ENCODE measurements at regions not wholly inside any gene's neighbourhood (a gene's known extent, or its start where the extent isn't known, plus 50 kb on each side); places are given as distances from the start of the nearest gene placed in this dataset.

- no peaks in the 10 kb centered on the region for H3K4me1 Mint-ChIP-seq (ENCODE audit: low read depth, unreplicated experiment)
- no peak for DNase-seq
- H3K27me3 ChIP-seq (replicated peaks; ENCODE audit: control insufficient read depth, insufficient read depth, low read length): no peaks in the 10 kb centered on the region
- H3K9me3 ChIP-seq: no peaks in the 10 kb centered on the region
- no peak overlapping the region for H3K4me3 ChIP-seq (ENCODE audit: low read depth, low read length)
- no peaks in the 10 kb centered on the region for H3K27me3 Mint-ChIP-seq (ENCODE audit: insufficient read depth, unreplicated experiment)
- TF ChIP-seq CTCF (IDR thresholded peaks at IDR 0.05; ENCODE audit: insufficient read depth in 1 of 2, low read depth in 1 of 2, low read length in 1 of 2, severe bottlenecking in 1 of 2, unreplicated experiment in 1 of 2): no peak
- no peaks in the 10 kb centered on the region for H3K4me1 ChIP-seq
- no peak overlapping the region for H3K4me3 Mint-ChIP-seq (ENCODE audit: unreplicated experiment)
- H3K9me3 Mint-ChIP-seq (ENCODE audit: unreplicated experiment): peaks cover 9% of the 10 kb centered on the region
- intact Hi-C loops (cut with micrococcal nuclease; ENCODE audit: unreplicated experiment): no loop called here
- CTCF ChIA-PET: no interaction called here
- H3K36me3 Mint-ChIP-seq (ENCODE audit: insufficient read depth, unreplicated experiment): no peaks in the 10 kb centered on the region
- H3K36me3 ChIP-seq (ENCODE audit: control insufficient read depth, insufficient read depth, low read length): no peaks in the 10 kb centered on the region
- no peak overlapping the region for H3K27ac Mint-ChIP-seq (ENCODE audit: unreplicated experiment)
- no TSS peak for BruUV-seq (replicated peaks)
- POLR2A ChIA-PET: no interaction called here
Observed at GRCh38 chr21:22174746-22175145, 1176.5 kb downstream of the NCAM2 start.

GRCh38 chr21:22189278-22189677 lies 1191.1 kb downstream of the NCAM2 start:
- no peaks in the 10 kb centered on the region for H3K9me3 ChIP-seq

GRCh38 chr21:22191581-22191980 lies 1193.4 kb downstream of the NCAM2 start:
- H3K27ac Mint-ChIP-seq (ENCODE audit: unreplicated experiment): no peak overlapping the region
- no peaks in the 10 kb centered on the region for H3K27me3 Mint-ChIP-seq (ENCODE audit: insufficient read depth, unreplicated experiment)
- no peaks in the 10 kb centered on the region for H3K4me1 ChIP-seq
- H3K27me3 ChIP-seq (replicated peaks; ENCODE audit: control insufficient read depth, insufficient read depth, low read length): no peaks in the 10 kb centered on the region
- H3K9me3 ChIP-seq: no peaks in the 10 kb centered on the region
- H3K4me3 ChIP-seq (ENCODE audit: low read depth, low read length): no peak overlapping the region
- no peaks in the 10 kb centered on the region for H3K4me1 Mint-ChIP-seq (ENCODE audit: low read depth, unreplicated experiment)
- H3K4me3 Mint-ChIP-seq (ENCODE audit: unreplicated experiment): no peak overlapping the region
- CTCF ChIA-PET: no interaction called here
- H3K36me3 ChIP-seq (ENCODE audit: control insufficient read depth, insufficient read depth, low read length): no peaks in the 10 kb centered on the region
- peaks cover 15% of the 10 kb centered on the region for H3K9me3 Mint-ChIP-seq (ENCODE audit: unreplicated experiment)
- intact Hi-C loops (cut with micrococcal nuclease; ENCODE audit: unreplicated experiment): no loop called here
- H3K36me3 Mint-ChIP-seq (ENCODE audit: insufficient read depth, unreplicated experiment): no peaks in the 10 kb centered on the region
- no TSS peak for BruUV-seq (replicated peaks)
- DNase-seq: no peak
- TF ChIP-seq CTCF (IDR thresholded peaks at IDR 0.05; ENCODE audit: insufficient read depth in 1 of 2, low read depth in 1 of 2, low read length in 1 of 2, severe bottlenecking in 1 of 2, unreplicated experiment in 1 of 2): no peak
- POLR2A ChIA-PET: no interaction called here

More at GRCh38 chr21:22189278-22189677, 1191.1 kb downstream of the NCAM2 start:
- Mint-ChIP-seq H3K27me3 (ENCODE audit: insufficient read depth, unreplicated experiment) (no peaks in the 10 kb centered on the region), H3K36me3 (ENCODE audit: insufficient read depth, unreplicated experiment) (no peaks in the 10 kb centered on the region), H3K4me1 (ENCODE audit: low read depth, unreplicated experiment) (no peaks in the 10 kb centered on the region), H3K27ac (ENCODE audit: unreplicated experiment) (no peak overlapping the region), H3K4me3 (ENCODE audit: unreplicated experiment) (no peak overlapping the region), H3K9me3 (ENCODE audit: unreplicated experiment) (peaks cover 10% of the 10 kb centered on the region)
- Histone ChIP-seq H3K27me3 (replicated peaks; ENCODE audit: control insufficient read depth, insufficient read depth, low read length) (no peaks in the 10 kb centered on the region), H3K36me3 (ENCODE audit: control insufficient read depth, insufficient read depth, low read length) (no peaks in the 10 kb centered on the region), H3K4me3 (ENCODE audit: low read depth, low read length) (no peak overlapping the region), H3K4me1 (no peaks in the 10 kb centered on the region)
- POLR2A ChIA-PET: no interaction called here
- BruUV-seq (replicated peaks): no TSS peak
- TF ChIP-seq CTCF (IDR thresholded peaks at IDR 0.05; ENCODE audit: insufficient read depth in 1 of 2, low read depth in 1 of 2, low read length in 1 of 2, severe bottlenecking in 1 of 2, unreplicated experiment in 1 of 2): no peak
- no peak for DNase-seq
- CTCF ChIA-PET: no interaction called here
- intact Hi-C loops (cut with micrococcal nuclease; ENCODE audit: unreplicated experiment): no loop called here

Data from Caco-2 (cell line).